G401 (cell line): ENCODE measurements at regions not wholly inside any gene's neighbourhood (a gene's known extent, or its start where the extent isn't known, plus 50 kb on each side); places are given as distances from the start of the nearest gene placed in this dataset.

ENCODE experiments used
- DNase-seq: peaks from one replicate; pipeline ENCODE4 v3.0.0-alpha.2; 2015; ENCODE audit warnings: low spot score
- in situ Hi-C: cut with HindIII; loops from 2 replicates; pipeline ENCODE4 v1.10.0; 2016; ENCODE audit warnings: low sequenced_read_pairs, mixed read lengths

- in situ Hi-C loops, result no loop called here
- no peak for DNase-seq
These were observed 336.9 kb downstream of the CBLN2 start for GRCh38 chr18:72207280-72207679.

- DNase-seq, result no peak
- in situ Hi-C loops, result no loop called here
These were observed 337.3 kb downstream of the CBLN2 start for GRCh38 chr18:72206814-72207213.

DNA sequence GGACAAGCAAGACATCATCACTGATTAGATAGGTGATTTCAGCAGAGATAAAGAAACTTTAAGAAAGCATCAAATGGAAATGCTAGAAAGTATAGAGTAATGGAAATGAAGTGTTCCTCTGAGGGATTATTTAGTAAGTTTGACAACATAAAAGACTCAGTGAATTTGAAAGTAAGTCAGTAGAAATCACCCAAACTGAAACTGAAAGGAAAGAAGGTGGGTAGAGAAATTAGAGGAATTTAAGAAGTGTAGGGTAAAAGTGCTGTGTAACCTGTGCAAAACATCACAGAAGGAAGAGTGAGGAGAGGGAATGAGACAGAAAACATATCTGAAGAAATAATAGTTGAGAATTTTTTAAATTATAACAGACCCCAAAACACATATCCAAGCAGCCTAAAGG is 343.1 kb downstream of the CBLN2 start:
- in situ Hi-C loops, result no loop called here
- no peak for DNase-seq

DNA sequence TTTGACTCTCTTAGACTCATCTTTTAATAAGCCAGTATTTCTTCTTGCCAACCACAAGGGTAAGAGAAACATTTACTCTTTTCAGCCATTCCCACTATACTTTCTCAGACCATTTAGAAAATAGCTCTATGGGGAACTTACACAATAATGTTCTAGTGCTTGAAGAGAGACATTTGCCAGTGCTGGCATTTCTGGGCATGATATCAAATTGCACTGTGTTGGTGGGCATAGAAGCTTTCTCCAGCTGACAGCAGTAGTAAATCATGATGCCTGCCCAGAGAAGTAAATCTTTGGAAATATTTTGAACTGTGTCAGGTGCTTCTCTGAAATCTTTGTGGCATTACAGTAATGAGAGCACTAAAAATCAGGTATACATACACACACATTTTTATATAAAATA is 346.6 kb downstream of the CBLN2 start:
- DNase-seq, result no peak

GRCh38 chr18:72194072-72194471 is 350.1 kb downstream of the CBLN2 start:
- in situ Hi-C loops, result no loop called here
- no peak for DNase-seq

More for the DNA sequence above, 346.6 kb downstream of the CBLN2 start:
- in situ Hi-C loops, result no loop called here

DNA sequence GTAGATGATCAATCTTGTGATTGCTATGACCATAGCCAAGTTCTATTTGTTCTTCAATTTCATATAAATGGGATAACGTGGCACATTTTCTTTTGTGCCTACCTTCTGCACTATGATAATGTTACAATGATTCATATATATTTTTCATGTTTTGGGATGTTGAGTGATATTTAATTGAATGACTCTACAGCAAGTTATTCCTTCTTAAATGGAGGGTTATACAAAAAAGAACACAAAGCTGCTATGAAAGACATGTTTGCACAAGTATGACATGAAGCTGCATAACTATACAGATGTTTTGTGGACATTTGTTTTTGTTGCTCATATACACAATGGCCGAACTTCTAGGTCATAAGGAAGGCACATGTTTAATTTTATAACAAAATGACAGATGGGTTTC is 356.2 kb downstream of the CBLN2 start:
- in situ Hi-C loops, result no loop called here

GRCh38 chr18:72181241-72181764 is 362.8 kb downstream of the CBLN2 start:
- no peak for DNase-seq
- in situ Hi-C loops, result no loop called here

More for the DNA sequence above, 356.2 kb downstream of the CBLN2 start:
- DNase-seq, result no peak

GRCh38 chr18:72180689-72181088 is 363.5 kb downstream of the CBLN2 start:
- DNase-seq, result no peak
- in situ Hi-C loops, result no loop called here

- in situ Hi-C loops, result no loop called here
- DNase-seq, result no peak
These were observed 369.0 kb downstream of the CBLN2 start for GRCh38 chr18:72174972-72175649.

DNA sequence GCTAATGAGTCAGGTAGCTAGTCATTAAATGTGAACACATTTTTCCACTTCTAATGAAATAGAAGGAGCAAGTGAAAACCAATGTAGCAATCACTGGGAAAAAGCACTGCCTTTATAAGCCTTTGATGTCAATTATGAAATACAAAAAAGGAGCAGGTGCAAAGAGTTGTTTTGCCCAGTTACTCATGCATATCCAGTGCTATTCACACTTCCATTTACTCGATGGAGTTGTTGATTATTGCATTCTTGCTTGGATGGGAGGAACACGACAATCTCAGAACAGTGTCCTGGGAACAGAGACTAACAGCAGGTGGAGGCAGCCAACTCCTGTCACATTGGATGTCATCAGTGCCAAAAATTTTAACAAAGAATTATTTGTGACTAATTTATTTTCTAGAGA is 372.5 kb downstream of the CBLN2 start:
- no peak for DNase-seq
- in situ Hi-C loops, result no loop called here

- no peak for DNase-seq
- in situ Hi-C loops, result no loop called here
These were observed 382.5 kb downstream of the CBLN2 start for GRCh38 chr18:72161691-72162090.

- in situ Hi-C loops, result no loop called here
- DNase-seq, result no peak
These were observed 383.4 kb downstream of the CBLN2 start for GRCh38 chr18:72160510-72161445.

DNA sequence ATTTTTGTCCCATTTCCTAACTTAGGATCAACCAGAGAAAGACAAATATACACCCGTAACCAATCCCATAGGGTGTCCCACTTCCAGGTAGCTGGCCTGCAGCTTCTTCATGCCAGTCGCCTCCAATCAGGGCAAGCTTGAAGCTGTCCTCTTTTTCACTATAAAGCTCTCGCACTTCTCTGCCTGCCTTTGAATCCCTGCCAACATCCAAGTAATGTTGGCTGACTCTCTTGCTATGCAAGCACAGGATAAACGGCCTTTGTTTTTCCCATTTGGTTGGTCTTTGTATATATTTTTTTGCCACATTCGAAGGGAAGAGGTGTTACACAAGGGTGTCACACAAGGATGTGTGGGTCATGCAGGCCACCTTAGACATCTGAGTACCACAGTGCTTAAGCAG is 388.8 kb downstream of the CBLN2 start:
- DNase-seq, result peak; percentile 17
- in situ Hi-C loops, result no loop called here

DNA sequence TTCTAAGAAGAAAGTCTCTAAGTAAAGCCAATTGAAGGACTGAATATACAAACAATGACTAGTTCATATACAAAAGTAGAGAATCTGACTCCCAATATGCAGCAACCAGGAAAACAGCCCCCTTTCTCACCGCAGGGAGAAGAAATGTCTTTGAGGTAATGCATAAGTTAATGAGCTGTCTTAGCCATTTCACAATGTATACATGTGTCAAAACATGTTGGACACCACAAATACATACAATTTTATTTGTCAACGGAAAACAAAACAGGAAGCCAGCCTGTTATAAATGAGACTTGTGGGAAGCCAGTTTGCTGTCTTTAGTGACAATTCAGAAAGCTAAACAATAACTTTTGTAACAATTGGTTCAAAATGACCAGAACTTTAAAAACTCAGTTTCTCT is 389.2 kb downstream of the CBLN2 start:
- no peak for DNase-seq
- in situ Hi-C loops, result no loop called here

DNA sequence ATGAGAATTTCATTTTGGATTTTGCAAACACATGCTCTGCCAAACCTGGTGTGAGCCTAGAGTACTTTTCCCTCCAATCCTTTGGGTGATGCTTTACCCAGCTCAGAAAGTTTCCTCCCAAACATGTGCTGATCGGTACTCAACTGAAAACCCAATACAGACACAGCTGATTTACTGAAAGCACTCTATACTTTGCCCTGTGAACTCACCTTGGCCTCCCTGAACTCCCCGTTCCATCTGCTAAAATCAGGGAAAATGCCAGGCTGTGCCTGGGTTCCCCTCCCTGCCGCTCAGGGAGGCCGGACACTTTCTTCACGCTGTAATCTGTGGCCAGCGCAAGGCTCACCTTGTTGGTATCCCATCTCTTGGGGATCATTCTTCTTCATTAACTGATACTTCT is 391.2 kb downstream of the CBLN2 start:
- in situ Hi-C loops, result no loop called here
- DNase-seq, result no peak

GRCh38 chr18:72147830-72148229 is 396.3 kb downstream of the CBLN2 start:
- no peak for DNase-seq
- in situ Hi-C loops, result no loop called here

- in situ Hi-C loops, result no loop called here
- no peak for DNase-seq
These were observed 404.1 kb downstream of the CBLN2 start for GRCh38 chr18:72140007-72140406.

- in situ Hi-C loops, result no loop called here
- no peak for DNase-seq
These were observed 415.5 kb downstream of the CBLN2 start for GRCh38 chr18:72128649-72129048.

GRCh38 chr18:72122103-72122502 is 422.0 kb downstream of the CBLN2 start:
- no peak for DNase-seq
- in situ Hi-C loops, result no loop called here

DNA sequence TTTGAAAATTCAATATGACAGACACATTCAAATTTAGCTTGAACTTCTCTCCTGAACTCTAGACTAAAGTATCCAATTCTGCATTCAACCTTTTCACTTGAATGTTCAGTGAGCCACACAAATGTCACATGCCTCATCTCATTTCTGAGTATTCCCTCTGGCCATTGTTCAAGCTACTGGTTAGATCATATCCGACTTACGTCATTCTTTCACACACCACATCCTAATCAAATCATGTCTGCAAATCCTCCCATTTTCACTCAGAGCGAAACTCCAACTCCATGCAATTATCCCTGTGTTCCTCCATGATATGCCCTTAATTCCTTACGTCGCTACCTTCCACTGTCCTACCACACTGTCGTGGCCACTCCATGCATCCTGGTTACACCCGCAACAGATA is 425.1 kb downstream of the CBLN2 start:
- in situ Hi-C loops, result no loop called here
- DNase-seq, result no peak
